MM.1S (cell line): ENCODE measurements at regions not wholly inside any gene's neighbourhood (a gene's known extent, or its start where the extent isn't known, plus 50 kb on each side); places are given as distances from the start of the nearest gene placed in this dataset.

Source experiments
- DNase-seq: peaks from one replicate; pipeline ENCODE4 v3.0.0-alpha.2; 2015
- H2AFZ ChIP-seq: fragments of 300-600 bp; sonication (generic); 2 replicates; pipeline ENCODE4 v1.6.0; 2016; ENCODE audit warnings: antibody characterized with exemption, low read length
- H3F3A ChIP-seq: fragments of 300-600 bp; sonication (generic); 2 replicates; pipeline ENCODE4 v1.6.1; 2016; ENCODE audit warnings: mild to moderate bottlenecking, antibody characterized with exemption, low read length, moderate library complexity, mixed read lengths; ENCODE audit not compliant: insufficient read depth
- H3K27ac ChIP-seq: fragments of 300-600 bp; sonication (generic); 2 replicates; pipeline ENCODE4 v1.5.1; 2016; ENCODE audit warnings: mild to moderate bottlenecking, low read length
- H3K27me3 ChIP-seq: fragments of 300-600 bp; sonication (generic); replicated peaks from 2 replicates; pipeline ENCODE4 v1.6.0; 2016; ENCODE audit warnings: low read length; ENCODE audit not compliant: insufficient read depth
- H3K36me3 ChIP-seq: fragments of 300-600 bp; sonication (generic); replicated peaks from 2 replicates; pipeline ENCODE4 v1.6.1; 2016; ENCODE audit warnings: mild to moderate bottlenecking, low read length, mixed read lengths; ENCODE audit not compliant: insufficient read depth
- H3K4me1 ChIP-seq: fragments of 300-600 bp; sonication (generic); 2 replicates; pipeline ENCODE4 v1.6.1; 2016; ENCODE audit warnings: low read length, mixed read lengths
- H3K4me2 ChIP-seq: fragments of 300-600 bp; sonication (generic); 2 replicates; pipeline ENCODE4 v1.6.0; 2016; ENCODE audit warnings: low read depth, low read length
- H3K4me3 ChIP-seq: fragments of 300-600 bp; sonication (generic); 2 replicates; pipeline ENCODE4 v1.5.1; 2016; ENCODE audit warnings: low read length, mixed read lengths
- H3K79me2 ChIP-seq: fragments of 300-600 bp; sonication (generic); 2 replicates; pipeline ENCODE4 v1.6.1; 2016; ENCODE audit warnings: mixed run types, low read length, mixed read lengths
- H3K9ac ChIP-seq: fragments of 300-600 bp; sonication (generic); 2 replicates; pipeline ENCODE4 v1.6.1; 2016; ENCODE audit warnings: low read length, mixed read lengths
- H3K9me2 ChIP-seq: fragments of 300-600 bp; sonication (generic); replicated peaks from 2 replicates; pipeline ENCODE4 v1.6.1; 2016; ENCODE audit warnings: mild to moderate bottlenecking, low read length, mixed read lengths; ENCODE audit not compliant: insufficient read depth
- H3K9me3 ChIP-seq: fragments of 300-600 bp; sonication (generic); replicated peaks from 2 replicates; pipeline ENCODE4 v1.6.1; 2016; ENCODE audit warnings: mild to moderate bottlenecking, low read length, mixed read lengths; ENCODE audit not compliant: insufficient read depth
- H4K20me1 ChIP-seq: fragments of 300-600 bp; sonication (generic); 2 replicates; pipeline ENCODE4 v1.6.1; 2016; ENCODE audit warnings: mild to moderate bottlenecking, low read length, moderate library complexity, mixed read lengths; ENCODE audit not compliant: insufficient read depth
- EZH2 ChIP-seq: fragments of 300-600 bp; sonication (generic); optimal IDR thresholded peaks from 2 replicates; pipeline ENCODE3; 2017; ENCODE audit warnings: low read depth, mild to moderate bottlenecking, antibody characterized with exemption, low read length, mixed read lengths
- EZH2phosphoT487 ChIP-seq: fragments of 300-600 bp; sonication (generic); IDR thresholded peaks from 2 replicates; pipeline ENCODE4 v1.6.1; 2018; ENCODE audit warnings: antibody characterized with exemption, low read length
- TF ChIP-seq, protein P1 (sequence below): fragments of 300-600 bp; sonication (generic); IDR thresholded peaks from 2 replicates; pipeline ENCODE4 v1.5.1; 2016; ENCODE audit warnings: antibody characterized with exemption, low read length, mixed read lengths

- no peak for DNase-seq
- Histone ChIP-seq H3K4me2 (no peak overlapping the region), H4K20me1 (no peaks in the 10 kb centered on the region), H3K9ac (no peak overlapping the region), H3K4me3 (no peak overlapping the region), H3F3A (no peaks in the 10 kb centered on the region), H3K9me3 (no peaks in the 10 kb centered on the region), H3K27ac (no peak overlapping the region), H3K4me1 (no peaks in the 10 kb centered on the region), H3K36me3 (no peaks in the 10 kb centered on the region), H3K79me2 (no peaks in the 10 kb centered on the region), H3K9me2 (no peaks in the 10 kb centered on the region), H2AFZ (no peak overlapping the region), H3K27me3 (no peaks in the 10 kb centered on the region)
- no peak for TF ChIP-seq EZH2
- TF ChIP-seq, protein P1, sequence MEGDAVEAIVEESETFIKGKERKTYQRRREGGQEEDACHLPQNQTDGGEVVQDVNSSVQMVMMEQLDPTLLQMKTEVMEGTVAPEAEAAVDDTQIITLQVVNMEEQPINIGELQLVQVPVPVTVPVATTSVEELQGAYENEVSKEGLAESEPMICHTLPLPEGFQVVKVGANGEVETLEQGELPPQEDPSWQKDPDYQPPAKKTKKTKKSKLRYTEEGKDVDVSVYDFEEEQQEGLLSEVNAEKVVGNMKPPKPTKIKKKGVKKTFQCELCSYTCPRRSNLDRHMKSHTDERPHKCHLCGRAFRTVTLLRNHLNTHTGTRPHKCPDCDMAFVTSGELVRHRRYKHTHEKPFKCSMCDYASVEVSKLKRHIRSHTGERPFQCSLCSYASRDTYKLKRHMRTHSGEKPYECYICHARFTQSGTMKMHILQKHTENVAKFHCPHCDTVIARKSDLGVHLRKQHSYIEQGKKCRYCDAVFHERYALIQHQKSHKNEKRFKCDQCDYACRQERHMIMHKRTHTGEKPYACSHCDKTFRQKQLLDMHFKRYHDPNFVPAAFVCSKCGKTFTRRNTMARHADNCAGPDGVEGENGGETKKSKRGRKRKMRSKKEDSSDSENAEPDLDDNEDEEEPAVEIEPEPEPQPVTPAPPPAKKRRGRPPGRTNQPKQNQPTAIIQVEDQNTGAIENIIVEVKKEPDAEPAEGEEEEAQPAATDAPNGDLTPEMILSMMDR = no peak
Observed at GRCh38 chr3:193049935-193050334, 132.3 kb upstream of the MB21D2 start.

DNA sequence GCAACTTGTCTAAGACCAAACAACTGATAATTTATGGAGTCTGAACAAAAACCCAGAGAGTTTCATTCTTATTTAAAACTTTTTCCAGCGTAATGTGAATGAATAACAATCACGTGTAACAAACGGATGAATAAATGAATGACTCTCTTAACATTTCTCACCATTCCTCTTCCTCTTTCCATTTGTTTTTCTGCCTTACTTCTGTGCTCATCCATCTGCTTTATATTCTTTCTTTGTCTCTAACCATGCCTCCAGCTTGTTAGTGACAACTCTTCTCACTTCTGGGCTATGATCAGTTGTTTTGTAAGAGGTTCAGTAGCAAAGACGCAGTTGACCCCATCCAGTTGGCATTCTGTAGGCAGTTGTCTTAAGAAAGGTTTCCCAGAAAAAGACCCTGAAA, 133.7 kb upstream of the MB21D2 start:
- Histone ChIP-seq H3K4me2 (no peak overlapping the region), H3K9ac (no peak overlapping the region), H3K4me3 (no peak overlapping the region), H3K4me1 (no peaks in the 10 kb centered on the region), H2AFZ (no peak overlapping the region), H3K27me3 (no peaks in the 10 kb centered on the region), H3K9me2 (no peaks in the 10 kb centered on the region), H3K9me3 (no peaks in the 10 kb centered on the region), H3K27ac (no peak overlapping the region), H3K36me3 (no peaks in the 10 kb centered on the region), H3K79me2 (no peaks in the 10 kb centered on the region), H4K20me1 (no peaks in the 10 kb centered on the region), H3F3A (no peaks in the 10 kb centered on the region)
- DNase-seq = no peak
- TF ChIP-seq, protein P1 = no peak
- no peak for TF ChIP-seq EZH2phosphoT487
- no peak for TF ChIP-seq EZH2

DNA sequence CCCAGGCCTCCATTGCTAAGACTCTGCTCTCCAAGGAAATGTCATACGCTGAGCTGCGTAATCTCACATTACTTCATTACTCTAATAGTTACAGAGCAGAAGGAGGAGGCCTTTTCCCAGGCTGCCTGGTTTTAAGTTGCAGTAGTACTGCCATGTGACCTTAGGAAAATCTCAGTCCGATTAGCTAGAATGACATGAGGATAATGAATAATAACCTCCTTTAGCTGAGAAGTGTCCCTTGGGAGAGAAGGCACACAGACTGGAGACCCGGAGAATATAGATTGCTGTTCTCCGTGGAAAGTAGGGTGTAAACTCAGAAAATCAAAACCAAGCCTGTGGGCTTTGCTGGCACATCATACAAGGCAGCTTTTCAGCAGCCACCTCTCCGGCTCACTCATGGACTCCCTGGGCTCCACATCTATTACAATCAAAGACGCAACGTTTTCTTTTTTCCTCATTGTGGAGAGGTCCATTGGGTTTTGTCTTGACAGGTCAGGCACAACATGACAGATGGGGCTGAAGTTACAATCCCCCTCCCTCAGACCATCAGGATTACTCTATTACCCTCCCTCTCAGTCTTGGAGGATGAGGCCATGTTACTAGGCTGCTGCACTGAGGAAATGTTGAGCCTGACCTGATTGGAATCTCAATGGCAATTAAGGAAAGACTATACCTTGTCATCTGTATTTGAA, 134.8 kb upstream of the MB21D2 start:
- H3K4me3 ChIP-seq = no peak overlapping the region

More for the DNA sequence above, 134.8 kb upstream of the MB21D2 start:
- Histone ChIP-seq H3K36me3 (no peaks in the 10 kb centered on the region), H3K4me1 (no peaks in the 10 kb centered on the region), H3K79me2 (no peaks in the 10 kb centered on the region), H3K9me2 (no peaks in the 10 kb centered on the region), H3K4me2 (no peak overlapping the region), H3K9me3 (no peaks in the 10 kb centered on the region), H4K20me1 (no peaks in the 10 kb centered on the region), H3F3A (no peaks in the 10 kb centered on the region), H2AFZ (no peak overlapping the region), H3K27ac (no peak overlapping the region), H3K27me3 (no peaks in the 10 kb centered on the region), H3K9ac (no peak overlapping the region)
- TF ChIP-seq EZH2 (no peak), EZH2phosphoT487 (no peak)
- TF ChIP-seq, protein P1 = no peak
- DNase-seq = no peak
